HL-60 (cell line): ENCODE measurements at regions not wholly inside any gene's neighbourhood (a gene's known extent, or its start where the extent isn't known, plus 50 kb on each side); places are given as distances from the start of the nearest gene placed in this dataset.

Experiments
- CTCF ChIP-seq: IDR thresholded peaks from one replicate; pipeline ENCODE4 v1.5.1; 2011; ENCODE audit warnings: low read length, control low read depth, inconsistent platforms; ENCODE audit not compliant: insufficient read depth
- GABPA ChIP-seq: IDR thresholded peaks from 2 replicates; pipeline ENCODE4 v1.6.1; 2012; ENCODE audit warnings: low read depth
- POLR2AphosphoS5 ChIP-seq: IDR thresholded peaks from 2 replicates; pipeline ENCODE4 v1.6.1; 2012; ENCODE audit warnings: low read depth
- SPI1 ChIP-seq: IDR thresholded peaks from 2 replicates; pipeline ENCODE4 v1.6.1; 2012; ENCODE audit warnings: low read depth, mild to moderate bottlenecking, borderline replicate concordance

- TF ChIP-seq CTCF: no peak
- TF ChIP-seq POLR2AphosphoS5: no peak
- TF ChIP-seq GABPA: no peak
- no peak for TF ChIP-seq SPI1
Observed at GRCh38 chr7:10468908-10469307, 504.8 kb upstream of the PHF14 start.
